Left lung (tissue), 4 donors: ENCODE measurements at regions not wholly inside any gene's neighbourhood (a gene's known extent, or its start where the extent isn't known, plus 50 kb on each side); places are given as distances from the start of the nearest gene placed in this dataset.

Source experiments
- ATAC-seq: fragments of 200-7000 bp; cut with Tn5 transposase; one replicate; pipeline ENCODE4 v1.9.1; 2020; ENCODE audit warnings: moderate library complexity
- DNase-seq, 4 donors: peaks; one replicate each; pipeline ENCODE4 v3.0.0-alpha.2; 2013 to 2020
- H3K27ac ChIP-seq, 2 donors: fragments of 200-600 bp; sonication (generic) in 1 of 2; one replicate each; pipeline versions ENCODE4 v1.5.0 to v1.8.0; 2020 to 2021
- H3K27me3 ChIP-seq, 2 donors: fragments of 200-600 bp; sonication (generic) in 1 of 2; one replicate each; pipeline versions ENCODE4 v1.5.0 to v1.8.0; 2020 to 2021
- H3K36me3 ChIP-seq, 2 donors: fragments of 200-600 bp; sonication (generic) in 1 of 2; one replicate each; pipeline versions ENCODE4 v1.5.0 to v1.8.0; 2020 to 2021
- H3K4me1 ChIP-seq, 2 donors: fragments of 200-600 bp; one replicate each; pipeline ENCODE4 v1.8.0; 2021
- H3K4me3 ChIP-seq, 2 donors: fragments of 200-600 bp; sonication (generic) in 1 of 2; one replicate each; pipeline versions ENCODE4 v1.5.0 to v1.8.0; 2020 to 2021; ENCODE audit warnings: mild to moderate bottlenecking in 1 of 2
- H3K9me3 ChIP-seq, 2 donors: fragments of 200-600 bp; sonication (generic) in 1 of 2; one replicate each; pipeline versions ENCODE4 v1.5.0 to v1.8.0; 2020 to 2021
- intact Hi-C, 2 donors: fragments of 100-400 bp; cut with DNase I; formaldehyde crosslinking; loops; one replicate each; pipeline versions ENCODE4 v1.11.2 to v1.14.2; 2022
- TF ChIP-seq, protein P1 (sequence below), 2 donors: fragments of 200-600 bp; sonication (generic) in 1 of 2; IDR thresholded peaks; one replicate each; pipeline versions ENCODE4 v1.5.0 to v1.8.0; 2021; ENCODE audit warnings: antibody characterized with exemption in 2 of 2
- donor health status: DM: no; HTN: yes; CAD: no.
- donor health status: DM: no; HTN: no; CAD: no.

DNA sequence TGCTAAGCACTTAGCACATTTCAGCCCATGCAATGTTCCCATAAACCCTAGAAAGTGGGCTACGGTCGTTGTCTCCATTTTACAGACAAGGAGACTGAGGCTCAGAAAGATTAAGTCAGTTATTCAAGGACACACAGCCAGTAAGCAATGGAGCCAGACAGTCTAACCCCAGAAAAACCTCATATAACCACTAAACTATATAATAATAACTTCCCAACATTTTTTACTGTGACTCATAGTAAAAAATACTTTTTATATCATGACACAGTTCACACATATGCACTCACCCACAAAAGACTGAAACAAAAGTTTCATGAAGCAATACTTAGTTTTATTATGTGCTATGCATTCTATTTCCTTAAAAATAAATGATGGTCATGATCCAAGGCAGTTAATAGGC is 66.2 kb upstream of the EYA2 start:
- Histone ChIP-seq H3K27ac (no peak overlapping the region), H3K9me3 (peaks cover 0 to 4% of the 10 kb centered on the region in 2 donors), H3K27me3 (peaks cover 0 to 25% of the 10 kb centered on the region in 2 donors), H3K36me3 (no peaks in the 10 kb centered on the region), H3K4me3 (no peak overlapping the region), H3K4me1 (no peaks in the 10 kb centered on the region)
- intact Hi-C loops, result no loop called here
- no peak for ATAC-seq
- DNase-seq, result no peak
- TF ChIP-seq, protein P1, sequence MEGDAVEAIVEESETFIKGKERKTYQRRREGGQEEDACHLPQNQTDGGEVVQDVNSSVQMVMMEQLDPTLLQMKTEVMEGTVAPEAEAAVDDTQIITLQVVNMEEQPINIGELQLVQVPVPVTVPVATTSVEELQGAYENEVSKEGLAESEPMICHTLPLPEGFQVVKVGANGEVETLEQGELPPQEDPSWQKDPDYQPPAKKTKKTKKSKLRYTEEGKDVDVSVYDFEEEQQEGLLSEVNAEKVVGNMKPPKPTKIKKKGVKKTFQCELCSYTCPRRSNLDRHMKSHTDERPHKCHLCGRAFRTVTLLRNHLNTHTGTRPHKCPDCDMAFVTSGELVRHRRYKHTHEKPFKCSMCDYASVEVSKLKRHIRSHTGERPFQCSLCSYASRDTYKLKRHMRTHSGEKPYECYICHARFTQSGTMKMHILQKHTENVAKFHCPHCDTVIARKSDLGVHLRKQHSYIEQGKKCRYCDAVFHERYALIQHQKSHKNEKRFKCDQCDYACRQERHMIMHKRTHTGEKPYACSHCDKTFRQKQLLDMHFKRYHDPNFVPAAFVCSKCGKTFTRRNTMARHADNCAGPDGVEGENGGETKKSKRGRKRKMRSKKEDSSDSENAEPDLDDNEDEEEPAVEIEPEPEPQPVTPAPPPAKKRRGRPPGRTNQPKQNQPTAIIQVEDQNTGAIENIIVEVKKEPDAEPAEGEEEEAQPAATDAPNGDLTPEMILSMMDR (IDR thresholded peaks at IDR 0.05), result no peak

DNA sequence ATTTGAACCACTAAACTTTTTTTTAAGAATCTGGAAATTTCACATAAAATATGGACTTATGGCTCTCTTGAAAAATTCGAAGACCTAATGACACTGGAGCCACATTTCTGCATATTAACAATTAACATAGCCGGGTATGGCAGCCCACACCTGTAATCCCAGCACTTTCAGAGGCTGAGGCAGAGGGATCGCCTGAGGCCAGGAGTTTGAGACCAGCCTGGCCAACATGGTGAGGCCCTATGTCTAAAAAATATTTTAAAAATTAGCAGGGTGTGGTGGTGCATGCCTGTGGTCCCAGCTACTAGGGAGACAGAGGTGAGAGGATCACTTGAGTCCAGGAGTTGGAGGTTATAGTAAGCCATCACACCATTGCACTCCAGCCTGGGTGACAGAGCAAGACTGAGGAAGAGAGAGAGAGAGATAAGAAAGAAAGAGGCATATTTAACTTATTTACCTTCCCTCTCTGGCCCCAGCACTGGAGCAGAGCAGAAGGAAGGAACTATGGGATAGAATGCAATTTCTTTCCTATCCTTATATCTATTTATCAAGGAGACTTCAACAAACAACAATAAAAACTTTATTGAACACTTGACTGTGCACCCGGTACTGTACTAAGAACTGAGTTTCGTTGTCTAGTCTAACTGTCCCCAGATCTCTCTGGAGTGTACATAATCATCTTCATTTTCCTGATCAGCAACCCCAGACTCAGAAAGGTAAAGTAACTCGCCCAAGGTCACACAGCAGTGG is 63.6 kb upstream of the EYA2 start:
- ATAC-seq (no peak), DNase-seq (no peak)
- Histone ChIP-seq H3K4me1 (no peaks in the 10 kb centered on the region), H3K27ac (no peak overlapping the region), H3K36me3 (no peaks in the 10 kb centered on the region), H3K27me3 (peaks cover 0 to 35% of the 10 kb centered on the region in 2 donors), H3K4me3 (no peak overlapping the region), H3K9me3 (no peaks in the 10 kb centered on the region)
- TF ChIP-seq, protein P1 (IDR thresholded peaks at IDR 0.05), result no peak
- intact Hi-C loops, result no loop called here

DNA sequence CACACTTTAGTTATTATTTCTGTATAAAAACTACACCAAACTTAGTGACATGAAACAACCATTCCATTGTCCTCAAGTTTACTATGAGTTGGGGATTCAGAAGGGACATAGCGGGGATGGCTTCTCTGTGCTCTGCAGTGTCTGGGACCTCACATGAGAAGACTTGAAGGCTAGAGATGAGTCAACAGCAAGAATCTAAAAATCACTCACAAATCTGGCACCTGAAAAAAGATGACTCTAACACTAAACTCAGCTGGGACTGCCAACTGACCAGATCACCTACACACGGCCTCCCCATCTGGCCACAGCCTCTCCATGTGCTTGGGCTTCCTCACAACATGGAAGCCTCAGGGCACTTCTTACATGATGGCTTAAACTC is 63.0 kb upstream of the EYA2 start:
- Histone ChIP-seq H3K9me3 (no peaks in the 10 kb centered on the region), H3K27me3 (peaks cover 0 to 36% of the 10 kb centered on the region in 2 donors), H3K27ac (no peak overlapping the region), H3K4me1 (no peaks in the 10 kb centered on the region), H3K4me3 (no peak overlapping the region), H3K36me3 (no peaks in the 10 kb centered on the region)
- TF ChIP-seq, protein P1 (IDR thresholded peaks at IDR 0.05), result no peak
- DNase-seq (no peak), ATAC-seq (no peak)
- intact Hi-C loops, result no loop called here

DNA sequence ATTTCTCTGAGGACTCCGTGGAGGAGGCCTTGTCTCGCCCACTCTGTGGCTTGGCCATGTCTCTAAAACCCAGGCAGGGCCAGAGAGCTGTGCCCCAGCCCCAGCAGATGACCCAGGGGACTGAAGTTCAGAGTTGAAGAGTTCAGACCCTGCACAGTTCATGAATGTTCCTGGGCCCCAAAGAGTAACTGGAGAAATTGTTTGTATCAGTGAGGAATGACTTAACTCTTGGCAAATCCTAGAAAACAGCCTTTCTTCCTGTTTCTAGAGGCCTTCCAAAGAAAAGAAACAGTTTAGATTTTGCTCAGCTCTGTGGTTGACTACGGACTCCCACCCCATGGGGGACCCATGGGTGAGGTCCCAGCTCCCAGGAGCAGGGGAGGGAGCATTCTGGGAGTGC is 62.1 kb upstream of the EYA2 start:
- no peak overlapping the region for H3K4me3 ChIP-seq
- H3K36me3 ChIP-seq, result no peaks in the 10 kb centered on the region
- peaks cover 0 to 45% of the 10 kb centered on the region in 2 donors for H3K27me3 ChIP-seq
- H3K9me3 ChIP-seq, result no peaks in the 10 kb centered on the region
- TF ChIP-seq, protein P1 (IDR thresholded peaks at IDR 0.05), result no peak
- no peak for DNase-seq
- no peak overlapping the region for H3K27ac ChIP-seq
- ATAC-seq, result no peak
- H3K4me1 ChIP-seq, result no peaks in the 10 kb centered on the region
- intact Hi-C loops, result no loop called here

DNA sequence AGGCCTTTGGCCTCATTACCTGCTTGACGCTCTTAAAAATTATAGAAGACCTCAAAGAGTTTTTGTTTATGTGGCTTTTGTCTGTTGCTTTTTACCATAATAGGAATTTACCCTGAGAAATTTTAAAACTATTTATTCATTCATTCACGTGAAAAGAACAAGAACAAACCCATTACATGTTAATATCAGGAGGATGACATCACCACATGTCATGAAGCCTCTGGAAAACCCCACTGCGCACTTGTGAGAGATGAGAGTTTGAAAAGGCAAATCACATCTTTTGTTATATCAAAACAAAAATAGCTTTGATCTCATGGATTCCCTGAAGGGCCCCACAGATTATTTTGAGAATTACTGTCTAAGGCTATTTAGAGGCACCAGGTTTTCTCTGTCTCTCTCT is 61.3 kb upstream of the EYA2 start:
- Histone ChIP-seq H3K36me3 (no peaks in the 10 kb centered on the region), H3K27me3 (peaks cover 0 to 40% of the 10 kb centered on the region in 2 donors), H3K4me3 (no peak overlapping the region), H3K27ac (no peak overlapping the region), H3K9me3 (no peaks in the 10 kb centered on the region), H3K4me1 (no peaks in the 10 kb centered on the region)
- intact Hi-C loops, result no loop called here
- no peak for DNase-seq
- ATAC-seq, result no peak
- TF ChIP-seq, protein P1 (IDR thresholded peaks at IDR 0.05), result no peak
